Neural progenitor cell (in vitro differentiated cells): ENCODE measurements at regions not wholly inside any gene's neighbourhood (a gene's known extent, or its start where the extent isn't known, plus 50 kb on each side); places are given as distances from the start of the nearest gene placed in this dataset.

Experiments
- DNase-seq: peaks from one replicate; pipeline ENCODE4 v3.0.0-alpha.2; 2016; ENCODE audit warnings: low spot score
- H2AFZ ChIP-seq: fragments of 200-600 bp; sonication (generic); replicated peaks from 2 replicates; pipeline ENCODE4 v1.6.1; 2016; ENCODE audit warnings: antibody characterized with exemption
- H3F3A ChIP-seq: fragments of 200-600 bp; sonication (generic); 2 replicates; pipeline ENCODE4 v1.6.1; 2016; ENCODE audit warnings: antibody characterized with exemption, low read depth
- H3K27ac ChIP-seq: fragments of 200-600 bp; sonication (generic); 2 replicates; pipeline ENCODE4 v1.5.1; 2016; ENCODE audit warnings: mild to moderate bottlenecking
- H3K27me3 ChIP-seq: fragments of 200-600 bp; sonication (generic); 2 replicates; pipeline ENCODE4 v1.6.1; 2016; ENCODE audit warnings: mild to moderate bottlenecking, moderate library complexity
- H3K36me3 ChIP-seq: fragments of 200-600 bp; sonication (generic); 2 replicates; pipeline ENCODE4 v1.5.1; 2016
- H3K4me1 ChIP-seq: fragments of 200-600 bp; sonication (generic); 2 replicates; pipeline ENCODE4 v1.6.1; 2016; ENCODE audit warnings: mixed run types
- H3K4me2 ChIP-seq: fragments of 200-600 bp; sonication (generic); 2 replicates; pipeline ENCODE4 v1.6.1; 2016
- H3K4me3 ChIP-seq: fragments of 200-600 bp; sonication (generic); 2 replicates; pipeline ENCODE4 v1.5.1; 2016
- H3K79me2 ChIP-seq: fragments of 200-600 bp; sonication (generic); 2 replicates; pipeline ENCODE4 v1.6.1; 2016; ENCODE audit warnings: low read depth
- H3K9ac ChIP-seq: fragments of 200-600 bp; sonication (generic); 2 replicates; pipeline ENCODE4 v1.6.1; 2016
- H3K9me3 ChIP-seq: fragments of 200-600 bp; sonication (generic); 2 replicates; pipeline ENCODE4 v1.5.1; 2016; ENCODE audit warnings: low read depth
- H4K20me1 ChIP-seq: fragments of 200-600 bp; sonication (generic); 2 replicates; pipeline ENCODE4 v1.6.1; 2016; ENCODE audit warnings: low read depth
- H3K27ac Mint-ChIP-seq: 3 replicates; pipeline ENCODE4 v1.8.0; 2021; ENCODE audit warnings: mixed read lengths
- H3K27me3 Mint-ChIP-seq: 2 replicates; pipeline ENCODE4 v1.8.0; 2022; ENCODE audit warnings: low read depth, mild to moderate bottlenecking, inconsistent platforms, moderate library complexity, mixed read lengths; ENCODE audit not compliant: insufficient read depth
- H3K36me3 Mint-ChIP-seq: 3 replicates; pipeline ENCODE4 v1.8.0; 2021; ENCODE audit warnings: mixed read lengths
- H3K4me1 Mint-ChIP-seq: 3 replicates; pipeline ENCODE4 v1.8.0; 2021; ENCODE audit warnings: mixed read lengths
- H3K4me3 Mint-ChIP-seq: 3 replicates; pipeline ENCODE4 v1.8.0; 2021; ENCODE audit warnings: mild to moderate bottlenecking, moderate library complexity, mixed read lengths
- H3K9me3 Mint-ChIP-seq: 3 replicates; pipeline ENCODE4 v1.8.0; 2020; ENCODE audit warnings: mixed read lengths
- EZH2 ChIP-seq: fragments of 200-600 bp; sonication (generic); IDR thresholded peaks from 2 replicates; pipeline ENCODE4 v1.6.1; 2017; ENCODE audit warnings: antibody characterized with exemption, mild to moderate bottlenecking, moderate library complexity
- EZH2phosphoT487 ChIP-seq: fragments of 200-600 bp; sonication (generic); IDR thresholded peaks from 2 replicates; pipeline ENCODE4 v1.6.1; 2017; ENCODE audit warnings: antibody characterized with exemption
- TF ChIP-seq, protein P1 (sequence below): fragments of 200-600 bp; sonication (generic); IDR thresholded peaks from 2 replicates; pipeline ENCODE4 v1.5.1; 2017; ENCODE audit warnings: antibody characterized with exemption, mild to moderate bottlenecking

DNA sequence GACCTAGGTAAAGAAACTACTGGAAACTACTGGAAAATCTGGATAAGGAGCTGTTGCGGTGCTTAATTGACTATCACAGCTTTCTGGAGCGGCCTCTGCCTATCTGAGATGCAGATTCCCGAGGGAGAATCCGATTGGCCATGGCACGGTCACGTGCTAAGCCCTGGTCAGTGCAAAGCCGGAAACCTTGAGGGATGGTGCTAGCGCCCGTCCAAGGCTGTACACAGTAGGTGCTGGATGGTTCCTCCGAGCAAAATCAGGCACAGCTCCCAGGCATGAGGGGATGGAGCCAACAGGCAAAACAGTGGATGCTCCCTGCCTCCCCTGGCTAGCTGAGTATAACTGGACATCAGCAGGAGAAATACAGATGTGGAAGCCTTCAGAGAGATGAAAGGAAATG lies 238.7 kb upstream of the HES1 start:
- Histone ChIP-seq H3K4me2 (no peak overlapping the region), H3K27ac (no peak overlapping the region), H3K36me3 (no peaks in the 10 kb centered on the region), H2AFZ (no peak overlapping the region), H4K20me1 (no peaks in the 10 kb centered on the region), H3K9me3 (peaks cover 4% of the 10 kb centered on the region), H3K79me2 (no peaks in the 10 kb centered on the region), H3F3A (peaks cover 17% of the 10 kb centered on the region), H3K27me3 (no peaks in the 10 kb centered on the region), H3K4me1 (peaks cover 48% of the 10 kb centered on the region), H3K9ac (no peak overlapping the region), H3K4me3 (no peak overlapping the region)
- Mint-ChIP-seq H3K4me3 (peak overlapping the region; percentile 9), H3K9me3 (peaks cover 11% of the 10 kb centered on the region), H3K36me3 (no peaks in the 10 kb centered on the region), H3K4me1 (peaks cover 69% of the 10 kb centered on the region), H3K27me3 (peaks cover 36% of the 10 kb centered on the region), H3K27ac (no peak overlapping the region)
- no peak for DNase-seq
- TF ChIP-seq EZH2 (no peak), EZH2phosphoT487 (no peak)
- TF ChIP-seq, protein P1, sequence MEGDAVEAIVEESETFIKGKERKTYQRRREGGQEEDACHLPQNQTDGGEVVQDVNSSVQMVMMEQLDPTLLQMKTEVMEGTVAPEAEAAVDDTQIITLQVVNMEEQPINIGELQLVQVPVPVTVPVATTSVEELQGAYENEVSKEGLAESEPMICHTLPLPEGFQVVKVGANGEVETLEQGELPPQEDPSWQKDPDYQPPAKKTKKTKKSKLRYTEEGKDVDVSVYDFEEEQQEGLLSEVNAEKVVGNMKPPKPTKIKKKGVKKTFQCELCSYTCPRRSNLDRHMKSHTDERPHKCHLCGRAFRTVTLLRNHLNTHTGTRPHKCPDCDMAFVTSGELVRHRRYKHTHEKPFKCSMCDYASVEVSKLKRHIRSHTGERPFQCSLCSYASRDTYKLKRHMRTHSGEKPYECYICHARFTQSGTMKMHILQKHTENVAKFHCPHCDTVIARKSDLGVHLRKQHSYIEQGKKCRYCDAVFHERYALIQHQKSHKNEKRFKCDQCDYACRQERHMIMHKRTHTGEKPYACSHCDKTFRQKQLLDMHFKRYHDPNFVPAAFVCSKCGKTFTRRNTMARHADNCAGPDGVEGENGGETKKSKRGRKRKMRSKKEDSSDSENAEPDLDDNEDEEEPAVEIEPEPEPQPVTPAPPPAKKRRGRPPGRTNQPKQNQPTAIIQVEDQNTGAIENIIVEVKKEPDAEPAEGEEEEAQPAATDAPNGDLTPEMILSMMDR: no peak

DNA sequence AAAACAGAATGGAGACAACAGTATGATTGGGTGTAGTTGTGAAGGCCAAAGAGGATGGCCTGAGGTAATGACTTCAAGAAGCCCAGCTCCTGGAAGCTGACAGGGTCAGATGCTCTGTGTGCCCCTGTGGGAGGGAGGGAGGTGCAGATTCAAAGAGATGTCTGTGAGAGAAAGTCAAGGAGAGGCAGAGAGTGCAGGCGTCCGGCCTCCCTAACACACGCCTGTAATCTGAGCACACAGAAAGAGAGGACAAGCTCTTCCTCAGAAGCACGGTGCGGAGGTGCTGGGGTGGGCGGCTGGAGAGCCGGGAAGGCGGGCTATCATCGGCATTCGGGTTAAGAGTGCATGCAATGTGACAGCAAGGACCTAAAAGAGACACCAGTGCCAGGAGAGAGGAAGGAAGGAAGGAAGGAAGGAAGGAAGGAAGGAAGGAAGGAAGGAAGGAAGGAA lies 238.2 kb upstream of the HES1 start:
- Histone ChIP-seq H3K4me3 (no peak overlapping the region), H3K4me2 (no peak overlapping the region), H3K27ac (no peak overlapping the region), H2AFZ (no peak overlapping the region), H3K36me3 (no peaks in the 10 kb centered on the region), H3K9me3 (peaks cover 4% of the 10 kb centered on the region), H3K9ac (no peak overlapping the region), H3K79me2 (no peaks in the 10 kb centered on the region), H3K4me1 (peaks cover 48% of the 10 kb centered on the region), H3K27me3 (no peaks in the 10 kb centered on the region), H4K20me1 (no peaks in the 10 kb centered on the region), H3F3A (peaks cover 17% of the 10 kb centered on the region)
- Mint-ChIP-seq H3K4me3 (peak overlapping the region; percentile 9), H3K9me3 (peaks cover 11% of the 10 kb centered on the region), H3K27me3 (peaks cover 38% of the 10 kb centered on the region), H3K36me3 (no peaks in the 10 kb centered on the region), H3K27ac (no peak overlapping the region), H3K4me1 (peaks cover 70% of the 10 kb centered on the region)
- DNase-seq: no peak
- TF ChIP-seq, protein P1: no peak
- no peak for TF ChIP-seq EZH2phosphoT487
- TF ChIP-seq EZH2: no peak

GRCh38 chr3:193899001-193899400 lies 236.9 kb upstream of the HES1 start:
- no peak overlapping the region for H3K9ac ChIP-seq
- H4K20me1 ChIP-seq: no peaks in the 10 kb centered on the region
- no peak for DNase-seq
- TF ChIP-seq, protein P1: no peak
- no peak for TF ChIP-seq EZH2phosphoT487
- no peak for TF ChIP-seq EZH2
- no peaks in the 10 kb centered on the region for H3K79me2 ChIP-seq
- H3K27me3 Mint-ChIP-seq: peaks cover 48% of the 10 kb centered on the region
- H3K9me3 Mint-ChIP-seq: peaks cover 11% of the 10 kb centered on the region
- H3F3A ChIP-seq: peaks cover 29% of the 10 kb centered on the region
- no peaks in the 10 kb centered on the region for H3K36me3 Mint-ChIP-seq
- no peak overlapping the region for H3K4me3 Mint-ChIP-seq
- H3K27me3 ChIP-seq: no peaks in the 10 kb centered on the region
- H3K9me3 ChIP-seq: peaks cover 4% of the 10 kb centered on the region
- no peak overlapping the region for H3K27ac ChIP-seq
- no peak overlapping the region for H3K4me2 ChIP-seq
- H3K4me1 Mint-ChIP-seq: peaks cover 75% of the 10 kb centered on the region
- H3K4me3 ChIP-seq: no peak overlapping the region
- H3K36me3 ChIP-seq: no peaks in the 10 kb centered on the region
- H3K27ac Mint-ChIP-seq: no peak overlapping the region
- H3K4me1 ChIP-seq: peaks cover 57% of the 10 kb centered on the region
- no peak overlapping the region for H2AFZ ChIP-seq
